Panc1 (cell line): ENCODE measurements at regions not wholly inside any gene's neighbourhood (a gene's known extent, or its start where the extent isn't known, plus 50 kb on each side); places are given as distances from the start of the nearest gene placed in this dataset.

Experiments used
- POLR2AphosphoS5 ChIP-seq: IDR thresholded peaks from 2 replicates; pipeline ENCODE4 v1.6.1; 2012; ENCODE audit warnings: mild to moderate bottlenecking, low read depth, low read length, moderate library complexity
- REST ChIP-seq, 2 experiments: IDR thresholded peaks; 2 replicates each; pipeline ENCODE4 v1.6.1; 2011 to 2012; ENCODE audit warnings: low read depth in 2 of 2, control low read depth in 1 of 2, low read length in 1 of 2, mild to moderate bottlenecking in 1 of 2, moderate library complexity in 1 of 2; ENCODE audit not compliant: insufficient read depth in 1 of 2
- TF ChIP-seq, protein P1 (sequence below): fragments of 450-650 bp; IDR thresholded peaks from 2 replicates; pipeline ENCODE4 v1.5.1; 2017; ENCODE audit warnings: mild to moderate bottlenecking

- TF ChIP-seq, protein P1, sequence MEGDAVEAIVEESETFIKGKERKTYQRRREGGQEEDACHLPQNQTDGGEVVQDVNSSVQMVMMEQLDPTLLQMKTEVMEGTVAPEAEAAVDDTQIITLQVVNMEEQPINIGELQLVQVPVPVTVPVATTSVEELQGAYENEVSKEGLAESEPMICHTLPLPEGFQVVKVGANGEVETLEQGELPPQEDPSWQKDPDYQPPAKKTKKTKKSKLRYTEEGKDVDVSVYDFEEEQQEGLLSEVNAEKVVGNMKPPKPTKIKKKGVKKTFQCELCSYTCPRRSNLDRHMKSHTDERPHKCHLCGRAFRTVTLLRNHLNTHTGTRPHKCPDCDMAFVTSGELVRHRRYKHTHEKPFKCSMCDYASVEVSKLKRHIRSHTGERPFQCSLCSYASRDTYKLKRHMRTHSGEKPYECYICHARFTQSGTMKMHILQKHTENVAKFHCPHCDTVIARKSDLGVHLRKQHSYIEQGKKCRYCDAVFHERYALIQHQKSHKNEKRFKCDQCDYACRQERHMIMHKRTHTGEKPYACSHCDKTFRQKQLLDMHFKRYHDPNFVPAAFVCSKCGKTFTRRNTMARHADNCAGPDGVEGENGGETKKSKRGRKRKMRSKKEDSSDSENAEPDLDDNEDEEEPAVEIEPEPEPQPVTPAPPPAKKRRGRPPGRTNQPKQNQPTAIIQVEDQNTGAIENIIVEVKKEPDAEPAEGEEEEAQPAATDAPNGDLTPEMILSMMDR, result no peak
- TF ChIP-seq POLR2AphosphoS5, result no peak
- TF ChIP-seq REST (IDR thresholded peaks at IDR 0.05; ENCODE audit: insufficient read depth in 1 of 2, low read depth in 2 of 2, low read length in 1 of 2), result no peak
Observed at GRCh38 chrX:39212456-39212855, 411.2 kb downstream of the MID1IP1 start.
